ENCODE measurements at regions not wholly inside any gene's neighbourhood (a gene's known extent, or its start where the extent isn't known, plus 50 kb on each side); places are given as distances from the start of the nearest gene placed in this dataset.

DNA sequence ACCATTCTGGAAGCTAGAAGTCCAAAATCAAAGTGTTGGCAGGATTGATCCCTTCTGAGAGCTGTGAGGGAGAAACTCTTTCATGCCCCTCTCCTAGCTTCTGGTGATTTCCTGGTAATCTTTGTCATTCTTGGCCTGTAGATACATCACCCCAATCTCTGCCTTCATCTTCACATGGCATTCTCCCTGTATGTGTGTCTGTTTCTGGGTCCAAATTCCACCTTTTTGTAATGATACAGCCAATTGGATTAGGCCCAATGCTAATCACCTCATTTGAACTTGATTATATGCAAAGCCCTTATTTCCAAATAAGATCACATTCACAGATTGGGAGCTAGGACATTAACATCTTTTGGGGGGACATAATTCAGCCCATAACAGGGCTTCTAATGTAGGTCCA, 76.9 kb upstream of the MBIP start:
- ChIA-PET POLR2A (no interaction called here), CTCF (interaction anchor here (2.0 kb wide), 2 partner anchors 23 to 328 kb away, joined by 5 to 6 read pairs; no protein-coding TSS in a partner anchor)
- Histone ChIP-seq H3K4me3 (replicated peaks in 1 of 3; ENCODE audit: insufficient read depth in 1 of 3, low read depth in 1 of 3, low read length in 3 of 3) (no peak overlapping the region), H4K20me1 (replicated peaks; ENCODE audit: control insufficient read depth, extremely low read depth, insufficient read depth, low read length) (no peaks in the 10 kb centered on the region), H3K9me3 (replicated peaks; ENCODE audit: control insufficient read depth, insufficient read depth, low read length) (no peaks in the 10 kb centered on the region), H3K9me1 (replicated peaks; ENCODE audit: control insufficient read depth, extremely low read depth, insufficient read depth, low read length) (no peaks in the 10 kb centered on the region), H3K27me3 (ENCODE audit: control insufficient read depth in 2 of 2, insufficient read depth in 2 of 2, low read length in 2 of 2) (no peaks in the 10 kb centered on the region), H3K4me2 (ENCODE audit: insufficient read depth, low read length) (no peak overlapping the region), H2AFZ (ENCODE audit: low read depth, low read length) (no peak overlapping the region), H3K36me3 (ENCODE audit: control insufficient read depth in 2 of 2, extremely low read depth in 1 of 2, insufficient read depth in 2 of 2, low read length in 2 of 2) (no peaks in the 10 kb centered on the region), H3K79me2 (ENCODE audit: control insufficient read depth, insufficient read depth, low read length) (no peaks in the 10 kb centered on the region), H3K9ac (replicated peaks; ENCODE audit: extremely low read depth, insufficient read depth, low read length) (no peak overlapping the region), H3K27ac (ENCODE audit: insufficient read depth, low read depth, low read length) (no peak overlapping the region), H3K4me1 (ENCODE audit: control insufficient read depth, extremely low read depth, insufficient read depth, low read length) (no peaks in the 10 kb centered on the region)
- no TSS peak for BruUV-seq (replicated peaks)
- DNase-seq (ENCODE audit: low read depth, low spot score), result no peak
- intact Hi-C loops (cut with micrococcal nuclease), result no loop called here
- FAIRE-seq, result no peak
- TF ChIP-seq EZH2 (IDR thresholded peaks at IDR 0.05; ENCODE audit: borderline replicate concordance, low read depth, low read length, severe bottlenecking), result no peak
- TF ChIP-seq POLR2A (IDR thresholded peaks at IDR 0.05; ENCODE audit: low read depth, low read length), result no peak
- TF ChIP-seq POLR2AphosphoS5 (IDR thresholded peaks at IDR 0.05; ENCODE audit: insufficient read depth, low read depth, low read length), result no peak
- TF ChIP-seq GATA2 (IDR thresholded peaks at IDR 0.05; ENCODE audit: insufficient read depth, insufficient read length, low read depth, low read length), result no peak
- no peak for TF ChIP-seq MAX (IDR thresholded peaks at IDR 0.05; ENCODE audit: insufficient read depth, insufficient read length)
- TF ChIP-seq MYC (IDR thresholded peaks at IDR 0.05; ENCODE audit: low read depth, low read length), result no peak
- TF ChIP-seq FOS (IDR thresholded peaks at IDR 0.05; ENCODE audit: borderline replicate concordance, insufficient read depth, low read length), result no peak
- no peak for TF ChIP-seq JUN (IDR thresholded peaks at IDR 0.05; ENCODE audit: borderline replicate concordance, insufficient read depth, insufficient read length, low read depth)
- no peak for TF ChIP-seq CTCF (IDR thresholded peaks at IDR 0.05; ENCODE audit: extremely low read depth in 1 of 2, insufficient read depth in 1 of 2, low read depth in 1 of 2, low read length in 2 of 2)
- dilution Hi-C loops (cut with MboI; ENCODE audit: extremely low pct_ligation_motif_present, low sequenced_read_pairs), result no loop called here

Data from endothelial cell of umbilical vein (primary cell).